HepG2 (cell line): ENCODE measurements at regions not wholly inside any gene's neighbourhood (a gene's known extent, or its start where the extent isn't known, plus 50 kb on each side); places are given as distances from the start of the nearest gene placed in this dataset.

Experiments used
- ATAC-seq: fragments of 200-7000 bp; cut with Tn5 transposase; 3 replicates; pipeline ENCODE4 v1.9.1; 2020; ENCODE audit warnings: mild to moderate bottlenecking, moderate library complexity
- BruUV-seq: library from RNA; stranded (reverse); fragments of 400-500 nt; replicated peaks from 2 replicates; lab custom pipeline; 2021; lab: Mats Ljungman, UMichigan
- CTCF ChIA-PET: fragments of 300-600 bp; formaldehyde crosslinking; extraction: SDS; loops from one replicate; lab custom pipeline; 2021; ENCODE audit warnings: low total read pairs, inconsistent platforms, low intra/inter-chr PET ratio; lab: Yijun Ruan, JAX
- POLR2A ChIA-PET: fragments of 350-600 bp; sonication (Branson Sonifier 250); formaldehyde crosslinking; loops from one replicate; lab custom pipeline; 2020; ENCODE audit warnings: antibody characterized with exemption, inconsistent platforms; lab: Yijun Ruan, JAX
- DNase-seq: peaks from one replicate; pipeline ENCODE4 v3.0.0-alpha.2; 2015; ENCODE audit warnings: low spot score
- FAIRE-seq: peaks from 3 replicates; lab custom pipeline; 2011; peaks lifted over from hg19 to GRCh38; lab: Jason Lieb, UNC
- H2AFZ ChIP-seq: one replicate; pipeline ENCODE4 v1.6.1; 2011; ENCODE audit warnings: low read length, inconsistent platforms
- H3K27ac ChIP-seq: fragments of 300-600 bp; 3 replicates; pipeline ENCODE4 v1.8.0; 2011; ENCODE audit warnings: mixed run types, mild to moderate bottlenecking, mixed read lengths, low read length, inconsistent platforms; ENCODE audit not compliant: insufficient read depth; ENCODE audit errors: extremely low read length
- H3K27me3 ChIP-seq, 2 experiments: fragments of 200-600 bp in 1 of 2; 2 replicates in 1 of 2; 3 replicates in 1 of 2; pipeline versions ENCODE4 v1.6.0 to v1.8.0; 2011; ENCODE audit warnings: low read length in 2 of 2, mild to moderate bottlenecking in 2 of 2, moderate library complexity in 2 of 2, inconsistent platforms in 1 of 2; ENCODE audit not compliant: insufficient read depth in 2 of 2, control insufficient read depth in 1 of 2
- H3K36me3 ChIP-seq, 2 experiments: fragments of 200-600 bp in 1 of 2; replicated peaks in 1 of 2; 2 replicates in 1 of 2; 3 replicates in 1 of 2; pipeline versions ENCODE4 v1.5.1 to v1.8.0; 2011; ENCODE audit warnings: low read length in 2 of 2, inconsistent platforms in 1 of 2; ENCODE audit not compliant: insufficient read depth in 2 of 2, control insufficient read depth in 1 of 2
- H3K4me1 ChIP-seq: 2 replicates; pipeline ENCODE4 v1.5.1; 2012; ENCODE audit warnings: low read length, inconsistent platforms; ENCODE audit not compliant: insufficient read depth
- H3K4me2 ChIP-seq: 2 replicates; pipeline ENCODE4 v1.6.0; 2011; ENCODE audit warnings: low read depth, low read length, inconsistent platforms
- H3K4me3 ChIP-seq, 3 experiments: fragments of 200-600 bp in 1 of 3; sonication (generic), shearing (Covaris generic) in 1 of 3; replicated peaks in 1 of 3; 2 replicates each; pipeline ENCODE4 v1.5.1; 2011 to 2016; ENCODE audit warnings: low read length in 3 of 3, inconsistent platforms in 2 of 3, low read depth in 2 of 3, mild to moderate bottlenecking in 2 of 3, control low read depth in 1 of 3, mixed read lengths in 1 of 3; ENCODE audit not compliant: insufficient read depth in 1 of 3
- H3K79me2 ChIP-seq: one replicate; pipeline ENCODE4 v1.6.1; 2011; ENCODE audit warnings: low read length, inconsistent platforms; ENCODE audit not compliant: insufficient read depth
- H3K9ac ChIP-seq: 2 replicates; pipeline ENCODE4 v1.6.0; 2011; ENCODE audit warnings: mild to moderate bottlenecking, low read depth, low read length, inconsistent platforms; ENCODE audit not compliant: insufficient read depth
- H3K9me3 ChIP-seq: 2 replicates; pipeline ENCODE4 v1.5.1; 2012; ENCODE audit warnings: mild to moderate bottlenecking, low read length
- H4K20me1 ChIP-seq: 2 replicates; pipeline ENCODE4 v1.6.0; 2011; ENCODE audit warnings: inconsistent platforms, mild to moderate bottlenecking, low read length, moderate library complexity; ENCODE audit not compliant: insufficient read depth
- CEBPB ChIP-seq: IDR thresholded peaks from 2 replicates; pipeline ENCODE4 v1.6.1; 2011; ENCODE audit warnings: low read depth, low read length, improper control_type of control experiment, borderline replicate concordance
- FOXK2 ChIP-seq: fragments of 450-650 bp; IDR thresholded peaks from 2 replicates; pipeline ENCODE4 v1.6.1; 2016
- JUN ChIP-seq: sonication (generic); formaldehyde crosslinking; IDR thresholded peaks from 2 replicates; pipeline ENCODE4 v1.4.0; 2020; ENCODE audit warnings: mild to moderate bottlenecking, missing genetic modification reagents
- LRRFIP1 ChIP-seq: sonication (generic); formaldehyde crosslinking; conservative IDR thresholded peaks from 2 replicates; pipeline ENCODE4 v1.4.0; 2020; ENCODE audit warnings: missing genetic modification reagents
- MEF2D ChIP-seq: sonication (generic); formaldehyde crosslinking; IDR thresholded peaks from 2 replicates; pipeline ENCODE4 v1.5.1; 2020; ENCODE audit warnings: mild to moderate bottlenecking, missing genetic modification reagents
- TRIM22 ChIP-seq: fragments of 450-650 bp; IDR thresholded peaks from 2 replicates; pipeline ENCODE4 v1.6.1; 2017
- UBTF ChIP-seq: sonication (generic); formaldehyde crosslinking; IDR thresholded peaks from 2 replicates; pipeline ENCODE4 v1.4.0; 2020; ENCODE audit warnings: mild to moderate bottlenecking, missing genetic modification reagents
- ZFP1 ChIP-seq: IDR thresholded peaks from 2 replicates; pipeline ENCODE4 v1.6.1; 2016
- ZFP90 ChIP-seq: sonication (generic); formaldehyde crosslinking; IDR thresholded peaks from 2 replicates; pipeline ENCODE4 v1.8.0; 2022; ENCODE audit warnings: missing genetic modification reagents, mild to moderate bottlenecking, inconsistent platforms, borderline replicate concordance
- ZNF749 ChIP-seq: sonication (generic); formaldehyde crosslinking; IDR thresholded peaks from 2 replicates; pipeline ENCODE4 v1.8.0; 2022; ENCODE audit warnings: mild to moderate bottlenecking, missing genetic modification reagents, moderate library complexity, borderline replicate concordance
- WGBS: methylation state at CpG from one replicate; pipeline ENCODE4 v1.1.6; 2017; ENCODE audit warnings: low lambda C conversion rate; 5-methylcytosine and 5-hydroxymethylcytosine counted together
- in situ Hi-C: cut with HindIII; loops from 2 replicates; pipeline ENCODE4 v1.10.0; 2017; ENCODE audit warnings: low pct_unique_long_range_greater_than_20kb; ENCODE audit not compliant: extremely low pct_ligation_motif_present
- intact Hi-C: fragments of 100-400 bp; cut with micrococcal nuclease; formaldehyde crosslinking; loops from one replicate; pipeline ENCODE4 v1.10.0; 2022; ENCODE audit not compliant: unreplicated experiment
- TF ChIP-seq, protein P1 (sequence below), 2 experiments: sonication (generic) in 1 of 2; formaldehyde crosslinking in 1 of 2; IDR thresholded peaks; 2 replicates each; pipeline versions ENCODE4 v1.4.0 to v1.6.1; 2018 to 2020; ENCODE audit warnings: missing genetic modification reagents in 2 of 2, borderline replicate concordance in 1 of 2, low read depth in 1 of 2, mild to moderate bottlenecking in 1 of 2, missing biosample characterization in 1 of 2

GRCh38 chr2:122758967-122759366 is 1003.5 kb downstream of the TSN start (continued):
- TF ChIP-seq LRRFIP1 (CRISPR knock-in tag) (no peak), FOXK2 (no peak), ZFP1 (CRISPR knock-in tag) (no peak), ZNF749 (CRISPR knock-in tag) (no peak), ZFP90 (no peak), TRIM22 (no peak), UBTF (CRISPR knock-in tag) (no peak), JUN (CRISPR knock-in tag) (no peak)
- TF ChIP-seq, all 625 proteins: peak for 0

- no TSS peak for BruUV-seq
- no peaks in the 10 kb centered on the region for H3K4me1 ChIP-seq
- FAIRE-seq: no peak
- H3K4me3 ChIP-seq: no peak overlapping the region
- intact Hi-C loops (no loop called here), in situ Hi-C loops (no loop called here)
- CTCF ChIA-PET: no interaction called here
- POLR2A ChIA-PET: no interaction called here
- H2AFZ ChIP-seq: no peak overlapping the region
- no peaks in the 10 kb centered on the region for H3K36me3 ChIP-seq
- H3K9me3 ChIP-seq: peaks cover 67% of the 10 kb centered on the region
- no peaks in the 10 kb centered on the region for H3K27me3 ChIP-seq
- no peak overlapping the region for H3K27ac ChIP-seq
- H3K79me2 ChIP-seq: no peaks in the 10 kb centered on the region
- no peaks in the 10 kb centered on the region for H4K20me1 ChIP-seq
- no peak for DNase-seq
- no peak for ATAC-seq
- H3K9ac ChIP-seq: no peak overlapping the region
- TF ChIP-seq CEBPB (0 out of 2 replicates have a peak, but pooled peaks have one; percentile 6), MEF2D (no peak)
- TF ChIP-seq, protein P1, sequence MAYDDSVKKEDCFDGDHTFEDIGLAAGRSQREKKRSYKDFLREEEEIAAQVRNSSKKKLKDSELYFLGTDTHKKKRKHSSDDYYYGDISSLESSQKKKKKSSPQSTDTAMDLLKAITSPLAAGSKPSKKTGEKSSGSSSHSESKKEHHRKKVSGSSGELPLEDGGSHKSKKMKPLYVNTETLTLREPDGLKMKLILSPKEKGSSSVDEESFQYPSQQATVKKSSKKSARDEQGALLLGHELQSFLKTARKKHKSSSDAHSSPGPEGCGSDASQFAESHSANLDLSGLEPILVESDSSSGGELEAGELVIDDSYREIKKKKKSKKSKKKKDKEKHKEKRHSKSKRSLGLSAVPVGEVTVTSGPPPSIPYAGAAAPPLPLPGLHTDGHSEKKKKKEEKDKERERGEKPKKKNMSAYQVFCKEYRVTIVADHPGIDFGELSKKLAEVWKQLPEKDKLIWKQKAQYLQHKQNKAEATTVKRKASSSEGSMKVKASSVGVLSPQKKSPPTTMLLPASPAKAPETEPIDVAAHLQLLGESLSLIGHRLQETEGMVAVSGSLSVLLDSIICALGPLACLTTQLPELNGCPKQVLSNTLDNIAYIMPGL (CRISPR knock-in tag; IDR thresholded peaks at IDR 0.05; ENCODE audit: borderline replicate concordance in 1 of 2, low read depth in 1 of 2): no peak
- under 1% methylated on average over 3 of the region's 3 CpGs for WGBS
- H3K4me2 ChIP-seq: no peak overlapping the region
Observed at GRCh38 chr2:122764014-122764413, 1008.6 kb downstream of the TSN start.
